Adrenal gland (tissue), 9 donors: ENCODE measurements at regions not wholly inside any gene's neighbourhood (a gene's known extent, or its start where the extent isn't known, plus 50 kb on each side); places are given as distances from the start of the nearest gene placed in this dataset.

Experiments used
- DNase-seq, 7 donors: peaks; one replicate each; pipeline ENCODE4 v3.0.0-alpha.2; 2019 to 2020
- H3K27ac ChIP-seq, 5 donors: fragments of 200-600 bp; sonication (generic) in 4 of 5; 1 replicate in 3 of 5; 2 replicates in 2 of 5; pipeline versions ENCODE4 v1.5.1 to v1.8.0; 2016 to 2020; ENCODE audit warnings: mild to moderate bottlenecking in 1 of 5
- H3K27me3 ChIP-seq: fragments of 200-600 bp; 2 replicates; pipeline ENCODE4 v1.8.0; 2021
- H3K36me3 ChIP-seq, 2 donors: fragments of 200-600 bp; replicated peaks in 1 of 2; 1 replicate in 1 of 2; 2 replicates in 1 of 2; pipeline versions ENCODE4 v1.5.1 to v1.8.0; 2018 to 2022
- H3K4me1 ChIP-seq, 2 donors: fragments of 200-600 bp; replicated peaks in 1 of 2; 1 replicate in 1 of 2; 2 replicates in 1 of 2; pipeline versions ENCODE4 v1.5.1 to v1.8.0; 2018 to 2021
- H3K4me3 ChIP-seq, 4 donors: fragments of 200-600 bp; sonication (generic) in 3 of 4; one replicate each; pipeline ENCODE4 v1.5.1; 2016 to 2018
- H3K9me3 ChIP-seq, 3 donors: fragments of 200-600 bp; sonication (generic) in 1 of 3; replicated peaks in 1 of 3; 1 replicate in 2 of 3; 2 replicates in 1 of 3; pipeline versions ENCODE4 v1.5.1 to v1.8.0; 2016 to 2021
- CTCF ChIP-seq, 6 experiments: fragments of 450-650 bp in 4 of 6; fragments of 200-600 bp in 2 of 6; sonication (generic) in 1 of 6; IDR thresholded peaks; 1 replicate in 5 of 6; 2 replicates in 1 of 6; pipeline versions ENCODE4 v1.5.1 to v1.8.0; 2016 to 2021; ENCODE audit warnings: antibody characterized with exemption in 6 of 6, mild to moderate bottlenecking in 2 of 6, moderate library complexity in 1 of 6
- POLR2A ChIP-seq, 2 donors: fragments of 450-650 bp; IDR thresholded peaks; one replicate each; pipeline ENCODE4 v1.6.1; 2017; ENCODE audit warnings: antibody characterized with exemption in 2 of 2, mild to moderate bottlenecking in 2 of 2, moderate library complexity in 1 of 2
- WGBS, 4 donors: extraction: QIAGEN DNeasy Blood & Tissue Kit in 2 of 4; methylation state at CpG; one replicate each; pipeline versions ENCODE4 v1.1.5 to v1.1.7; 2013 to 2017; 5-methylcytosine and 5-hydroxymethylcytosine counted together
- intact Hi-C, 2 donors: fragments of 100-400 bp; cut with DNase I; formaldehyde crosslinking; loops; one replicate each; pipeline versions ENCODE4 v1.14.1 to v1.15.0; 2022 to 2023
- small RNA-seq, 2 donors: library from RNA; depleted of rRNA; stranded (forward); fragments of <200 nt; gene quantifications; one replicate each; pipeline ENCODE3, GENCODE V24; 2016
- donor health status: healthy with polysubstance abuse.
- donor health status: Bipolar disorder and iron deficiency.
- donor health status: DM: yes; HTN: yes; CAD: no.
- donor health status: DM: no; HTN: no; CAD: no.
- donor health status: DM: no; HTN: no; CAD: no.

- H3K4me3 ChIP-seq = no peak overlapping the region
- H3K27me3 ChIP-seq = no peaks in the 10 kb centered on the region
- no peak for DNase-seq
- intact Hi-C loops = no loop called here
- no peaks in the 10 kb centered on the region for H3K4me1 ChIP-seq
- H3K9me3 ChIP-seq = no peaks in the 10 kb centered on the region
- TF ChIP-seq POLR2A (IDR thresholded peaks at IDR 0.05) = no peak
- no peak for TF ChIP-seq CTCF (IDR thresholded peaks at IDR 0.05)
- H3K36me3 ChIP-seq = no peaks in the 10 kb centered on the region
- 62 to 71% (median 67%) methylated on average over 2 of the region's 2 CpGs for WGBS, 4 donors
- no peak overlapping the region for H3K27ac ChIP-seq
These were observed 55.4 kb upstream of the PSMA6 start for GRCh38 chr14:35236806-35237205.

GRCh38 chr14:35240231-35240630, 52.0 kb upstream of the PSMA6 start:
- intact Hi-C loops = no loop called here
- Histone ChIP-seq H3K36me3 (no peaks in the 10 kb centered on the region), H3K4me1 (no peaks in the 10 kb centered on the region), H3K27ac (no peak overlapping the region), H3K27me3 (no peaks in the 10 kb centered on the region), H3K4me3 (no peak overlapping the region), H3K9me3 (no peaks in the 10 kb centered on the region)
- DNase-seq = no peak
- TF ChIP-seq CTCF (IDR thresholded peaks at IDR 0.05) (no peak), POLR2A (IDR thresholded peaks at IDR 0.05) (no peak)
- 74 to 97% (median 90%) methylated on average over 2 of the region's 2 CpGs for WGBS, 4 donors

Small RNAs in the stretch of these regions (small RNA-seq; reads per million reads assigned to genes)
- 0 reads per million in 2 donors for gene MRPL57P8
